Epithelial cell of proximal tubule (primary cell): ENCODE measurements at regions not wholly inside any gene's neighbourhood (a gene's known extent, or its start where the extent isn't known, plus 50 kb on each side); places are given as distances from the start of the nearest gene placed in this dataset.

Experiments used
- DNase-seq: peaks from one replicate; pipeline ENCODE4 v3.0.0-alpha.2; 2011; ENCODE audit warnings: low read depth
- H3K4me3 ChIP-seq: 2 replicates; pipeline ENCODE4 v1.5.1; 2011; ENCODE audit warnings: low read depth, mild to moderate bottlenecking, low read length
- TF ChIP-seq, protein P1 (sequence below): conservative IDR thresholded peaks from 2 replicates; pipeline ENCODE4 v1.5.1; 2012; ENCODE audit warnings: low read depth, mild to moderate bottlenecking, low read length

DNA sequence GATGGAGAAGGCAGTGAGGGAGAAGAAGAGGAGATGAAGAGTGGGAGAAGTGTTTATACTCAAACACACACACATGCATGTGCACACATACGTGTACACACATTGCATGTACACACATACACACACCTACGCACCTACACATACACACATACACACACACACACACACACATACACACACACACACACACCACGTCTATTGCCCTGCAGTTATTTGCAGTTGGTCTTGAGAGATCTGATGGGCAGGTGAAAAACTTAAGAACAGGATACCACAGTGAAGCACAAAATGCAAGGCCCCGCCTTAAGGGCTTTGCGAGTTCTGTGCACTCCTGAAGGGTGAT, 190.2 kb downstream of the MYCN start:
- no peak for DNase-seq
- H3K4me3 ChIP-seq: no peak overlapping the region
- TF ChIP-seq, protein P1, sequence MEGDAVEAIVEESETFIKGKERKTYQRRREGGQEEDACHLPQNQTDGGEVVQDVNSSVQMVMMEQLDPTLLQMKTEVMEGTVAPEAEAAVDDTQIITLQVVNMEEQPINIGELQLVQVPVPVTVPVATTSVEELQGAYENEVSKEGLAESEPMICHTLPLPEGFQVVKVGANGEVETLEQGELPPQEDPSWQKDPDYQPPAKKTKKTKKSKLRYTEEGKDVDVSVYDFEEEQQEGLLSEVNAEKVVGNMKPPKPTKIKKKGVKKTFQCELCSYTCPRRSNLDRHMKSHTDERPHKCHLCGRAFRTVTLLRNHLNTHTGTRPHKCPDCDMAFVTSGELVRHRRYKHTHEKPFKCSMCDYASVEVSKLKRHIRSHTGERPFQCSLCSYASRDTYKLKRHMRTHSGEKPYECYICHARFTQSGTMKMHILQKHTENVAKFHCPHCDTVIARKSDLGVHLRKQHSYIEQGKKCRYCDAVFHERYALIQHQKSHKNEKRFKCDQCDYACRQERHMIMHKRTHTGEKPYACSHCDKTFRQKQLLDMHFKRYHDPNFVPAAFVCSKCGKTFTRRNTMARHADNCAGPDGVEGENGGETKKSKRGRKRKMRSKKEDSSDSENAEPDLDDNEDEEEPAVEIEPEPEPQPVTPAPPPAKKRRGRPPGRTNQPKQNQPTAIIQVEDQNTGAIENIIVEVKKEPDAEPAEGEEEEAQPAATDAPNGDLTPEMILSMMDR: no peak

DNA sequence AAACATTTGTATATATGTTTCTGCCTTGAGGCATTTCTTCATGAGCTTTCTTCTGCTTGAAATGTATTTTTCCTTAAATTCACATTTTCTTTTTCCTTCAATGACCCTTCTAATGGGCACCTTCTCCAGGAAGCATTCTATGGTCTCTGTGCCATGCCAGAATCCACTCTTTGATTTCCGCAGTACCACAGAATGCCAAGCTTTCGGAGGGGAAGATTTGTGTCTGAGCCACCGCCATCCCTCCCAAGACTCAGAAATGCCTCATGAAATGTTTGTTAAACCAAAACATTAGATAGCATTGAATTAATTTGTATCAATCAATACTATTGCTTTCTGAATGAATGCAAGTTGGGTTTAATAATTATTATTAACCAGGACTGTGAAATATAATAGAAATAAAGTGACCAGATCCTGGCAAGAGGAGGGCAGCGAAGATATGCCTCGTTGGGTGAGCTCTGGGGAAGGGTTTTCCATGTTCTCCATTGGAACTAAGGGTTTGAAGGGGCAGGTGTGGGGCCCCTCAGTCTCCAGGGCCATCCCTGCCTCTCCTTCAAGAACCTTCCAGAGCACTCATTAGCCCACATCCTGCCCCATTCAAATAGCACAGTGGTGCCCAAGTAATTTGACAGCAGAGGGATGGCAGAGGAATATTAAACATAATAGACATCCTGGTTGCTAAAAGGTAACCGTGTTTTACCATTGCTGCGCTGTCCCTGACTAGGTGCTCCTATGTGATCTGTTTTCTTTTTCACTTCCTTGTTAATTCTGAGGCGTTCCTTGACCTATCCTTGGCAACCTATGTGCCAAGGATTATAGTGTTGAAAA, 189.6 kb downstream of the MYCN start:
- H3K4me3 ChIP-seq: no peak overlapping the region
- TF ChIP-seq, protein P1: no peak
- no peak for DNase-seq

DNA sequence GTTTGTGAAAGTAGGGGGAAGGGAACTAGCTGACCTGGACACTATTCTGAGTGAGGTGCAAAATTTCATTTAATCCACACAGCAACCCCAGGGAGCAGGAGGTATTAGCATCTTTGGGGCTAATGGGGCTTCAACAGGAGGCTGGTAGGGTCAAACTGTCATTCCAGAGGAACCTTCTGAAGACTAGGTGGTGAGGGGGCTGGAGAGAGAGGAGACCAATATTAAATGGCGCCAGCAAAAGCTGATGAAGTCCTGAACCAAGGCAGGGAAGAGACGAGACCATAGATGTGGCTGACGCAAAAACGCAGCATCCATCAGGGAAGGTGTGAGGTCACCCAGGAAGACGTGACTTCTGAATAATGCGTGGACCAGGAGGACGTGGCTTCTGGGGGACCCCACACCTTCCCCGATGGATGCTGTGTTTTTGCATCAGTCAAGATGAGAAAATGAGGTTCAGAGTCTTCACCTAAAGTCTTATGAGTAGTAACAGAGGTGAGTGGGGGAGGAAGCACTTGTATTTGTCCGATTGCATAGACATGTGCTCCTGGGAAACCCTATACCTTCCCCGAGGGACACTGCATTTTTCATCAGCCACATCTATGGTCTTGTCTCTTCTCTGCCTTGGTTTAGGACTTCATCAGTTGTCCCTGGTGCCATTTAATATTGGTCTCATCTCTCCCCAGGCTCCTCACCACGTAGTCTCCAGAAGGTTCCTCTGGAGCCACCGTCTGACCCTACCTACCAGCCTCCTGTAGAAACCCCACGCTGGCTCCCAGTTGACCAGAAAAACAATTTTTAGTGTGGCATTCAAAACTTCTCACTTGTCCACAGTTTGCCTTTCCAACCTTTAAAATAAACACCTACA, 188.6 kb downstream of the MYCN start:
- TF ChIP-seq, protein P1: no peak

DNA sequence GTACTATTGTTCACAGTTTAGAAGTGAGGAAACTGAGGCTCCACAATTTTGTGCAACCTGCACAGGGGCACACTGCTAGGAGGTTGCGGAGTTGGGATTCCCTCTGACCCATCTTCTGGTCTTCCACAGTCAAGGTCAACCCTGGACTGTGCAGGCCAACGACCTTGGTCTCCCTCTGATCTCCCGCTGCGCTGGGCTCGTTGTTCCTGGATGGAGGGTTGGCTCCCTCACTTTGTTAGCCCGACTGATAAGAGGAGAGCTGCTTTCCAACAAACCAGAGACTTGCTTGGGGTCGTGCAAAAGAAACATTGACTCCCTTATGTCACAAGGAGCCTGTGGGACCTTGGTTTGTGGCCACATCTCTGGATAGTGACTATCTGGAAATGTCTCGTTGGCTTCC, 187.6 kb downstream of the MYCN start:
- TF ChIP-seq, protein P1: no peak
- H3K4me3 ChIP-seq: no peak overlapping the region
- no peak for DNase-seq

More for the DNA sequence above, 188.6 kb downstream of the MYCN start:
- DNase-seq: no peak
- H3K4me3 ChIP-seq: no peak overlapping the region

DNA sequence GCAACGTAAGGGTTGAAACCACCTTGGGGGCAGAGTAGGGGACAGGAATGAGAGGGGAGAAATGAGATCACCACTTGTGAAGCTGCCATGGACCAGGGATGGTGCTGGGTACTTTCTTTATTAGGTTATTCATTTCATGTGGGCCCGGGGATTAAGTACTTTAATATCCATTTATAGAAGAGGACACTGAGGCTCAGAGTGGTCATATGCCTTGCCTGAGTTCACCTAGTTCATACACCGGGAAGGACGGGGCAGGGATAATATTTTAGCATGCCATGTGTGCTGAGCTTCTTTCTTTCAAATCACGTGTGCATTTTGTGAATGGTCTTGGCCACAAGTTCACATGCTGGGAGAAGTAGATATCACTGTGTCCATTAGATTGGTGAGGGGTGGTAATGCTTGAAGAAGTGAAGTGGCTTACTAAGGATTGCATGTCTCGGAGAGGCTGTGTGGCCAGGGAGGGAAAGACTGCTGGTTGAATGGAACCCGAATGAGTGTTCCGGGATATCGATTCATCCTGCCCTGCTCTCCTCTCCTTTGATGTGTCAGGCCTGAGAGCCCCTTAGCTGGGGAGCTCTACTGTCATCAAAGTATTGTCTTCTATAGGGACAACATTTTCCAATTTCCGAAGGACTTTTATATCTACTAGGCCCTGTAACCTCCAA, 187.1 kb downstream of the MYCN start:
- TF ChIP-seq, protein P1: no peak
- DNase-seq: no peak
- no peak overlapping the region for H3K4me3 ChIP-seq

DNA sequence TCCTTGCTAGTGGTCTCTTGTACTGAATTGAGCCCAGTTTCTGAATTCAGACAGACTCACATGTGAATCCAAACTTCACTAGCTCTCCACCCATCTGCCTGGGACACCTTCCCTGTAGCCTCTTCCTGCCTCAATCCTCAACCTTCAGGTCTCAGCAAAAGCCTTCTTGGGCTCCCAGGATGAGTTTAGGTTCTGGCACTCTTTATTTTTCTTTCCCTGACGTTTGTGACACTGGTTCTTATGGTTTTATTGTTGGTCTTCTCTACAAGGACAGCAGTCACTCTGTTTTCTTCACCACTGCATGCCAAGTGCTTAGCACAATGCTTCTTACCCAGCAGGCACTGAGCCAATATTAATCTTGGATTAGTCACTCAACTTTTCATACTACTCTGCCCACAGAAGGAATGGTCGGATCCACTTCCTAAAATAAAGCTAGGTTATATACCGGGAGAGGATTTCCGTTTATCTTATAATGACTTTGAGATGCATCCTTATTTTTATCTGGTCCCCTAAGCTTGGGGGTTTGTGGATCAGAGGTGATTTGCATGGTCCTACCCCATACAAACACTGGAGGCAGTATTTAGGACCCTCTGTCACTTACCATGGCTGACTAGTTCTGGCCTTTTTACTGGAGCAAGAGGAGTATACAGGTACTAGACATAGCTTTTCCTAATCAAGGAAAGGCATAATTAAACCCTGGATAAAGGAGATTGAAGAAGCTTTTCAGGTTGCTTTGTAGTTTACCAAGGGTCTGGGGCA, 186.3 kb downstream of the MYCN start:
- TF ChIP-seq, protein P1: peak; percentile 18
- no peak for DNase-seq
- no peak overlapping the region for H3K4me3 ChIP-seq
